Neuronal stem cell (in vitro differentiated cells): ENCODE measurements at regions not wholly inside any gene's neighbourhood (a gene's known extent, or its start where the extent isn't known, plus 50 kb on each side); places are given as distances from the start of the nearest gene placed in this dataset.
"Not testable (repeated sequence)": the region's sequence is repeated elsewhere in the genome, so short reads cannot be mapped to it uniquely, and the experiment has no call there.

Source experiments
- DNase-seq: peaks from one replicate; pipeline ENCODE4 v3.0.0-alpha.2; 2013; ENCODE audit warnings: low spot score
- H2AFZ ChIP-seq: one replicate; pipeline ENCODE4 v1.6.1; 2013; ENCODE audit warnings: mild to moderate bottlenecking, low read length, inconsistent platforms
- H2AK5ac ChIP-seq: 2 replicates; pipeline ENCODE4 v1.6.1; 2013; ENCODE audit warnings: low read depth, mild to moderate bottlenecking, inconsistent platforms, low read length, moderate library complexity, mixed read lengths
- H2BK120ac ChIP-seq: 2 replicates; pipeline ENCODE4 v1.6.1; 2013; ENCODE audit warnings: low read depth, mild to moderate bottlenecking, inconsistent platforms, low read length, moderate library complexity, mixed read lengths
- H2BK12ac ChIP-seq: one replicate; pipeline ENCODE4 v1.6.1; 2013; ENCODE audit warnings: low read length, inconsistent platforms
- H2BK15ac ChIP-seq: 2 replicates; pipeline ENCODE4 v1.6.1; 2013; ENCODE audit warnings: mild to moderate bottlenecking, low read length, inconsistent platforms, mixed read lengths
- H2BK5ac ChIP-seq: one replicate; pipeline ENCODE4 v1.6.1; 2013; ENCODE audit warnings: inconsistent platforms, mild to moderate bottlenecking, low read length, moderate library complexity
- H3K14ac ChIP-seq: one replicate; pipeline ENCODE4 v1.6.1; 2013; ENCODE audit warnings: low read length, inconsistent platforms
- H3K18ac ChIP-seq: 2 replicates; pipeline ENCODE4 v1.6.1; 2013; ENCODE audit warnings: low read length, inconsistent platforms
- H3K23ac ChIP-seq: 2 replicates; pipeline ENCODE4 v1.6.1; 2013; ENCODE audit warnings: low read depth, mild to moderate bottlenecking, mixed read lengths, low read length, inconsistent platforms; ENCODE audit not compliant: poor library complexity
- H3K27ac ChIP-seq: replicated peaks from 3 replicates; pipeline ENCODE4 v1.5.1; 2013; ENCODE audit warnings: low read length, inconsistent platforms
- H3K27me3 ChIP-seq, 3 experiments: 2 replicates each; pipeline ENCODE4 v1.6.1; 2013; ENCODE audit warnings: low read length in 3 of 3, mild to moderate bottlenecking in 2 of 3, inconsistent platforms in 1 of 3, low read depth in 1 of 3, mixed read lengths in 1 of 3, moderate library complexity in 1 of 3; ENCODE audit not compliant: control insufficient read depth in 3 of 3, insufficient read depth in 3 of 3
- H3K36me3 ChIP-seq, 2 donors: replicated peaks in 1 of 2; 2 replicates each; pipeline ENCODE4 v1.6.1; 2013; ENCODE audit warnings: low read length in 2 of 2; ENCODE audit not compliant: control insufficient read depth in 2 of 2, insufficient read depth in 2 of 2
- H3K4ac ChIP-seq: 2 replicates; pipeline ENCODE4 v1.6.1; 2013; ENCODE audit warnings: inconsistent platforms, mild to moderate bottlenecking, low read length, moderate library complexity
- H3K4me1 ChIP-seq, 2 donors: 1 replicate in 1 of 2; 2 replicates in 1 of 2; pipeline ENCODE4 v1.6.1; 2013; ENCODE audit warnings: low read length in 2 of 2, low read depth in 1 of 2; ENCODE audit not compliant: control insufficient read depth in 2 of 2, insufficient read depth in 1 of 2
- H3K4me2 ChIP-seq: one replicate; pipeline ENCODE4 v1.6.1; 2013; ENCODE audit warnings: mild to moderate bottlenecking, low read length, inconsistent platforms; ENCODE audit not compliant: insufficient read depth, poor library complexity, severe bottlenecking
- H3K4me3 ChIP-seq, 2 donors: 2 replicates each; pipeline ENCODE4 v1.5.1; 2013; ENCODE audit warnings: low read length in 2 of 2, mild to moderate bottlenecking in 2 of 2, inconsistent platforms in 1 of 2, moderate library complexity in 1 of 2
- H3K79me1 ChIP-seq: one replicate; pipeline ENCODE4 v1.6.1; 2013; ENCODE audit warnings: low read depth, mild to moderate bottlenecking, inconsistent platforms, low read length, moderate library complexity
- H3K9ac ChIP-seq: one replicate; pipeline ENCODE4 v1.6.1; 2013; ENCODE audit warnings: mild to moderate bottlenecking, low read depth, low read length, inconsistent platforms; ENCODE audit not compliant: poor library complexity
- H3K9me3 ChIP-seq, 2 donors: replicated peaks in 1 of 2; 2 replicates each; pipeline versions ENCODE3 to v1.6.1; 2013; ENCODE audit warnings: low read length in 2 of 2, mild to moderate bottlenecking in 2 of 2, inconsistent platforms in 1 of 2, low read depth in 1 of 2, mixed read lengths in 1 of 2, moderate library complexity in 1 of 2; ENCODE audit not compliant: control insufficient read depth in 2 of 2, insufficient read depth in 1 of 2
- H4K8ac ChIP-seq: one replicate; pipeline ENCODE4 v1.6.1; 2013; ENCODE audit warnings: low read depth, mild to moderate bottlenecking, inconsistent platforms, low read length, moderate library complexity
- H4K91ac ChIP-seq: one replicate; pipeline ENCODE4 v1.6.1; 2013; ENCODE audit warnings: low read length, low read depth, mild to moderate bottlenecking, inconsistent platforms; ENCODE audit not compliant: poor library complexity
- WGBS, 2 donors: extraction: QIAGEN DNeasy Blood & Tissue Kit; methylation state at CpG; one replicate each; pipeline ENCODE4 v1.1.7; 2013; ENCODE audit warnings: missing lambda C conversion rate in 2 of 2, mixed read lengths in 1 of 2; ENCODE audit not compliant: insufficient read length in 2 of 2, insufficient replicate concordance in 1 of 2; ENCODE audit errors: extremely low coverage in 2 of 2; 5-methylcytosine and 5-hydroxymethylcytosine counted together

- Histone ChIP-seq H2BK12ac (no peak overlapping the region), H4K8ac (no peak overlapping the region), H4K91ac (no peak overlapping the region), H2AK5ac (no peak overlapping the region), H3K27ac (no peak overlapping the region), H2BK5ac (no peak overlapping the region), H3K27me3 (peaks cover 0 to 37% (median 23%) of the 10 kb centered on the region in 3 experiments), H3K23ac (no peak overlapping the region), H3K36me3 (no peaks in the 10 kb centered on the region), H3K4me3 (no peak overlapping the region), H3K14ac (no peak overlapping the region), H3K4ac (no peak overlapping the region), H2BK120ac (no peak overlapping the region), H3K9me3 (no peaks in the 10 kb centered on the region), H3K9ac (no peak overlapping the region), H3K4me2 (no peak overlapping the region), H2BK15ac (no peak overlapping the region), H3K4me1 (no peaks in the 10 kb centered on the region), H2AFZ (no peak overlapping the region), H3K18ac (no peak overlapping the region), H3K79me1 (no peaks in the 10 kb centered on the region)
- no CpG with 5 or more reads among the region's 4 CpGs for WGBS, 2 donors
- no peak for DNase-seq
Measured at GRCh38 chr22:22176929-22177616, 67.5 kb upstream of the VPREB1 start.

GRCh38 chr22:22172896-22173628, 71.5 kb upstream of the VPREB1 start:
- H3K9ac ChIP-seq, result not testable (repeated sequence)

DNA sequence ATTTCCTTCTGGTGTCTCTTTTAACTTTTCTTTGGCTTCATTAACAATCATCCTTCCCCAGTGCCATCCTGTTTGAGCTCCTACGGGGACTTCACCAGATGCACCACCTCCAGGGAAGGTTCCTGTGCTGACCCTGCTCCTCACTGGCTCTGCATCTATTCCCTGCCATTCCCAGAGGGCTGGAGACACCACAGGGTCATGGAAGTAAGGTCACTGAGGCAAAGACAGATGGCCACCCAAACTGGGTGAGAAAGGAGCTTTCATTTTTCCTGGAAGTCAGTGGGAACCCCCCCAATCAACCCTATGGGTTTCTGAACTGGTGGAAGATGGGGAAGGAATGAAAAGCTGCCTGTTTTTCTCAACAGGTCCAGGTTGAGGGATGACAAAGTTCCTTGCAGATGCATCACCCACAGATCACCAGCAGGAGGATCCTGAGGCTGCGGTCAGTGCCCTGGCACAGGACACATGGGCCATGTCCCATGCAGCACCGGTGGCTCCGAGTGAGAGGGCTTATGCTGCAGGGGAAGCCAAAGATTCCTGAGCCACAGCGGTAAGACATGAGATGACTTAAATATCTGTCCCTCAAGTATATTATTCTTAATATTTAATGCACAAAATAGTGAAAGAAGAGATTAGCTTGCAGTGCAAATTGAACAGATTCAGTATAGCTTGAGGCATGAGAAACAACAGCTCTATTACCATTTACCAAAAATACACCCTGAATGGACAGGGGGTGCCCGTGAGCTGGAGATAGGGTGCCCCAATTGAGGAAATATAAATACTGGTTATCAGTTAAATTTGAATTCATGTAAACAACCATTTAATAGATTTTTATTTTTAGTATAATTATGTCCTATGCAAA, 73.0 kb upstream of the VPREB1 start:
- H3K9me3 ChIP-seq, result no peaks in the 10 kb centered on the region
- no peak overlapping the region for H3K4me3 ChIP-seq
- no peak overlapping the region for H2BK120ac ChIP-seq
- no peak overlapping the region for H2BK15ac ChIP-seq
- DNase-seq, result no peak
- H3K36me3 ChIP-seq, result no peaks in the 10 kb centered on the region
- no peak overlapping the region for H2BK5ac ChIP-seq
- no peaks in the 10 kb centered on the region for H3K4me1 ChIP-seq
- no peak overlapping the region for H4K8ac ChIP-seq
- WGBS, 2 donors, result no CpG with 5 or more reads among the region's 6 CpGs
- H3K4ac ChIP-seq, result no peak overlapping the region
- H2AFZ ChIP-seq, result no peak overlapping the region
- peaks cover 0 to 27% (median 12%) of the 10 kb centered on the region in 3 experiments for H3K27me3 ChIP-seq
- H3K27ac ChIP-seq, result no peak overlapping the region
- H3K23ac ChIP-seq, result no peak overlapping the region
- H3K9ac ChIP-seq, result no peak overlapping the region
- no peak overlapping the region for H4K91ac ChIP-seq
- no peak overlapping the region for H3K14ac ChIP-seq
- H3K18ac ChIP-seq, result no peak overlapping the region
- H2AK5ac ChIP-seq, result no peak overlapping the region
- no peak overlapping the region for H2BK12ac ChIP-seq
- H3K4me2 ChIP-seq, result no peak overlapping the region
- no peaks in the 10 kb centered on the region for H3K79me1 ChIP-seq

More at GRCh38 chr22:22172896-22173628, 71.5 kb upstream of the VPREB1 start:
- peaks cover 0 to 23% (median 12%) of the 10 kb centered on the region in 3 experiments for H3K27me3 ChIP-seq
- H3K23ac ChIP-seq, H2BK12ac ChIP-seq, H3K18ac ChIP-seq, DNase-seq, H2BK120ac ChIP-seq, H2BK15ac ChIP-seq, H3K79me1 ChIP-seq, H2AK5ac ChIP-seq, H3K36me3 ChIP-seq, H3K14ac ChIP-seq, H3K4me1 ChIP-seq, H3K4me3 ChIP-seq, H3K9me3 ChIP-seq, H3K27ac ChIP-seq, H3K4ac ChIP-seq, H4K91ac ChIP-seq, H4K8ac ChIP-seq, H2AFZ ChIP-seq, H2BK5ac ChIP-seq, H3K4me2 ChIP-seq: not testable (repeated sequence)
- no CpG with 5 or more reads among the region's 6 CpGs for WGBS, 2 donors

DNA sequence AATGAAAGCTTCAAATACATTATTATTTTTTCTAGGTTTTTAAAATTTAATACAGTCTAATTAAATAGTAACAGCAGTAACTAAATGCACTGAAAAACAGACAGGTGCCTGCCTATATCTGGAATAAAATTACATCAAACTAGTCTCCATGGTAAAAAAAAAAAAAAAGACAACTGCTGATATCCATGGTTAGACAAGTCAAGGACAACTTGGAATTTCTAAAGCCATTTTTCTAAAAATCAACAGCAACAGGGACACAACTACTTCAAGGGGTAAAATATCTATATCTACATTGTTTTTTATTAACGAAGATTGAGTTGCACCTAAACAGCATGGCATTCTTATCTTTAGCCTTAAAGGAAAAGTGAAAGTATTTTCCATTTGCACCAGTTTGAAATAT, 74.7 kb upstream of the VPREB1 start:
- no peak overlapping the region for H4K8ac ChIP-seq
- H3K14ac ChIP-seq, result no peak overlapping the region
- H3K4me3 ChIP-seq, result no peak overlapping the region
- H3K36me3 ChIP-seq, result no peaks in the 10 kb centered on the region
- no peaks in the 10 kb centered on the region for H3K9me3 ChIP-seq
- peaks cover 0 to 40% (median 7%) of the 10 kb centered on the region in 3 experiments for H3K27me3 ChIP-seq
- H3K18ac ChIP-seq, result no peak overlapping the region
- no peak overlapping the region for H2AK5ac ChIP-seq
- H2BK5ac ChIP-seq, result no peak overlapping the region
- no peak overlapping the region for H3K4me2 ChIP-seq
- WGBS, 2 donors, result no CpG with 5 or more reads among the region's 1 CpG
- H3K9ac ChIP-seq, result no peak overlapping the region
- H4K91ac ChIP-seq, result no peak overlapping the region
- H3K27ac ChIP-seq, result no peak overlapping the region
- no peak overlapping the region for H3K23ac ChIP-seq
- no peak overlapping the region for H2AFZ ChIP-seq
- no peak overlapping the region for H3K4ac ChIP-seq
- no peak overlapping the region for H2BK15ac ChIP-seq
- H2BK120ac ChIP-seq, result no peak overlapping the region
- no peak overlapping the region for H2BK12ac ChIP-seq
- DNase-seq, result no peak
- no peaks in the 10 kb centered on the region for H3K79me1 ChIP-seq
- H3K4me1 ChIP-seq, result no peaks in the 10 kb centered on the region
